Naive thymus-derived CD4-positive, alpha-beta T cell (primary cell): ENCODE measurements at regions not wholly inside any gene's neighbourhood (a gene's known extent, or its start where the extent isn't known, plus 50 kb on each side); places are given as distances from the start of the nearest gene placed in this dataset.

Experiments
- ATAC-seq: fragments of 150-1000 bp; cut with Tn5 transposase; 2 replicates; pipeline ENCODE4 v1.10.0; 2021; ENCODE audit warnings: mild to moderate bottlenecking, moderate library complexity
- CTCF ChIA-PET: fragments of 350-600 bp; sonication (Branson Sonifier 250); formaldehyde crosslinking; loops from one replicate; lab custom pipeline; 2021; ENCODE audit warnings: antibody characterized with exemption; lab: Charles Lee
- POLR2A ChIA-PET: fragments of 350-600 bp; sonication (Branson Sonifier 250); formaldehyde crosslinking; loops from one replicate; lab custom pipeline; 2021; ENCODE audit warnings: antibody characterized with exemption, inconsistent platforms; lab: Charles Lee
- DNase-seq, 9 donors: peaks; one replicate each; pipeline versions ENCODE4 v3.0.0 to v3.0.0-alpha.2; 2020 to 2022; ENCODE audit warnings: mixed read lengths in 1 of 9
- H3K27ac ChIP-seq: one replicate; pipeline ENCODE4 v1.7.0; 2013; ENCODE audit warnings: mild to moderate bottlenecking, low read depth, low read length, moderate library complexity
- H3K27me3 ChIP-seq, 2 donors: one replicate each; pipeline ENCODE4 v1.7.0; 2013; ENCODE audit warnings: low read length in 2 of 2, mild to moderate bottlenecking in 2 of 2, moderate library complexity in 2 of 2; ENCODE audit not compliant: control insufficient read depth in 2 of 2, insufficient read depth in 2 of 2
- H3K36me3 ChIP-seq, 3 experiments: 1 replicate in 2 of 3; 2 replicates in 1 of 3; pipeline ENCODE4 v1.7.0; 2013; ENCODE audit warnings: low read length in 3 of 3, mild to moderate bottlenecking in 3 of 3, moderate library complexity in 1 of 3; ENCODE audit not compliant: insufficient read depth in 3 of 3, control insufficient read depth in 2 of 3
- H3K4me1 ChIP-seq, 2 donors: one replicate each; pipeline ENCODE4 v1.7.0; 2013; ENCODE audit warnings: low read length in 2 of 2, mild to moderate bottlenecking in 2 of 2, moderate library complexity in 1 of 2; ENCODE audit not compliant: control insufficient read depth in 2 of 2, insufficient read depth in 2 of 2
- H3K4me3 ChIP-seq: 2 replicates; pipeline ENCODE4 v1.7.0; 2013; ENCODE audit warnings: mild to moderate bottlenecking, low read length
- H3K9me3 ChIP-seq, 3 experiments: 1 replicate in 2 of 3; 2 replicates in 1 of 3; pipeline ENCODE4 v1.7.0; 2013; ENCODE audit warnings: low read length in 3 of 3; ENCODE audit not compliant: control insufficient read depth in 2 of 3
- H3K27ac Mint-ChIP-seq, 9 donors: one replicate each; pipeline ENCODE4 v1.8.0; 2020 to 2022; ENCODE audit warnings: mixed read lengths in 9 of 9, mild to moderate bottlenecking in 8 of 9, moderate library complexity in 5 of 9, inconsistent platforms in 2 of 9
- H3K27me3 Mint-ChIP-seq, 5 donors: one replicate each; pipeline ENCODE4 v1.8.0; 2021 to 2022; ENCODE audit warnings: mixed read lengths in 5 of 5, mild to moderate bottlenecking in 1 of 5
- H3K36me3 Mint-ChIP-seq, 5 donors: one replicate each; pipeline ENCODE4 v1.8.0; 2020 to 2022; ENCODE audit warnings: mixed read lengths in 5 of 5, mild to moderate bottlenecking in 3 of 5, inconsistent platforms in 1 of 5
- H3K4me1 Mint-ChIP-seq, 7 donors: one replicate each; pipeline ENCODE4 v1.8.0; 2020 to 2022; ENCODE audit warnings: mixed read lengths in 7 of 7, mild to moderate bottlenecking in 3 of 7, inconsistent platforms in 1 of 7
- H3K4me3 Mint-ChIP-seq, 10 donors: one replicate each; pipeline ENCODE4 v1.8.0; 2020 to 2022; ENCODE audit warnings: mild to moderate bottlenecking in 10 of 10, mixed read lengths in 10 of 10, moderate library complexity in 6 of 10, inconsistent platforms in 2 of 10
- H3K9me3 Mint-ChIP-seq, 11 donors: one replicate each; pipeline ENCODE4 v1.8.0; 2020 to 2022; ENCODE audit warnings: mixed read lengths in 11 of 11, mild to moderate bottlenecking in 4 of 11, inconsistent platforms in 1 of 11, moderate library complexity in 1 of 11
- intact Hi-C, 2 donors: fragments of 100-400 bp; cut with micrococcal nuclease; formaldehyde crosslinking; loops; one replicate each; pipeline ENCODE4 v1.15.1; 2023

- Histone ChIP-seq H3K4me3 (no peak overlapping the region), H3K4me1 (no peaks in the 10 kb centered on the region), H3K9me3 (no peaks in the 10 kb centered on the region), H3K27ac (no peak overlapping the region), H3K27me3 (no peaks in the 10 kb centered on the region), H3K36me3 (no peaks in the 10 kb centered on the region)
- ATAC-seq (no peak), DNase-seq (no peak)
- intact Hi-C loops = no loop called here
- no peak overlapping the region for H3K27ac Mint-ChIP-seq
- CTCF ChIA-PET = no interaction called here
- no peaks in the 10 kb centered on the region for H3K36me3 Mint-ChIP-seq
- no peaks in the 10 kb centered on the region for H3K9me3 Mint-ChIP-seq
- H3K4me1 Mint-ChIP-seq = no peaks in the 10 kb centered on the region
- no peak overlapping the region for H3K4me3 Mint-ChIP-seq
- peaks cover 4 to 23% (median 11%) of the 10 kb centered on the region in 5 donors for H3K27me3 Mint-ChIP-seq
- POLR2A ChIA-PET = no interaction called here
Measured at GRCh38 chr1:87165177-87165576, 163.5 kb upstream of the LMO4 start.

- no peaks in the 10 kb centered on the region for H3K9me3 ChIP-seq
- ChIA-PET POLR2A (no interaction called here), CTCF (no interaction called here)
- no peaks in the 10 kb centered on the region for H3K4me1 ChIP-seq
- no peaks in the 10 kb centered on the region for H3K4me1 Mint-ChIP-seq
- H3K4me3 Mint-ChIP-seq = no peak overlapping the region
- intact Hi-C loops = no loop called here
- ATAC-seq = no peak
- H3K27me3 Mint-ChIP-seq = peaks cover 10 to 29% (median 12%) of the 10 kb centered on the region in 5 donors
- H3K27ac Mint-ChIP-seq = no peak overlapping the region
- no peak overlapping the region for H3K4me3 ChIP-seq
- DNase-seq = no peak
- H3K9me3 Mint-ChIP-seq = no peaks in the 10 kb centered on the region
- no peak overlapping the region for H3K27ac ChIP-seq
- H3K36me3 ChIP-seq = no peaks in the 10 kb centered on the region
- no peaks in the 10 kb centered on the region for H3K27me3 ChIP-seq
- H3K36me3 Mint-ChIP-seq = no peaks in the 10 kb centered on the region
Measured at GRCh38 chr1:87167157-87167789, 161.4 kb upstream of the LMO4 start.

- Histone ChIP-seq H3K4me1 (no peaks in the 10 kb centered on the region), H3K27me3 (no peaks in the 10 kb centered on the region), H3K36me3 (no peaks in the 10 kb centered on the region), H3K9me3 (no peaks in the 10 kb centered on the region), H3K27ac (no peak overlapping the region), H3K4me3 (no peak overlapping the region)
- H3K9me3 Mint-ChIP-seq = no peaks in the 10 kb centered on the region
- ATAC-seq (no peak), DNase-seq (no peak)
- H3K27ac Mint-ChIP-seq = no peak overlapping the region
- no peaks in the 10 kb centered on the region for H3K36me3 Mint-ChIP-seq
- intact Hi-C loops = no loop called here
- no peaks in the 10 kb centered on the region for H3K4me1 Mint-ChIP-seq
- POLR2A ChIA-PET = no interaction called here
- H3K27me3 Mint-ChIP-seq = peaks cover 10 to 25% (median 19%) of the 10 kb centered on the region in 5 donors
- no peak overlapping the region for H3K4me3 Mint-ChIP-seq
- CTCF ChIA-PET = no interaction called here
Measured at GRCh38 chr1:87167848-87168525, 160.7 kb upstream of the LMO4 start.

- DNase-seq = no peak
- no peaks in the 10 kb centered on the region for H3K9me3 ChIP-seq
- peaks cover 8 to 33% (median 24%) of the 10 kb centered on the region in 5 donors for H3K27me3 Mint-ChIP-seq
- no peak for ATAC-seq
- no peak overlapping the region for H3K27ac ChIP-seq
- no peaks in the 10 kb centered on the region for H3K4me1 ChIP-seq
- no peaks in the 10 kb centered on the region for H3K9me3 Mint-ChIP-seq
- no peaks in the 10 kb centered on the region for H3K36me3 ChIP-seq
- H3K27ac Mint-ChIP-seq = no peak overlapping the region
- H3K36me3 Mint-ChIP-seq = no peaks in the 10 kb centered on the region
- no peaks in the 10 kb centered on the region for H3K4me1 Mint-ChIP-seq
- H3K27me3 ChIP-seq = no peaks in the 10 kb centered on the region
- H3K4me3 Mint-ChIP-seq = no peak overlapping the region
- H3K4me3 ChIP-seq = no peak overlapping the region
- ChIA-PET CTCF (no interaction called here), POLR2A (no interaction called here)
- intact Hi-C loops = no loop called here
Measured at GRCh38 chr1:87169263-87169910, 159.3 kb upstream of the LMO4 start.

- no peaks in the 10 kb centered on the region for H3K4me1 Mint-ChIP-seq
- Histone ChIP-seq H3K9me3 (no peaks in the 10 kb centered on the region), H3K4me1 (no peaks in the 10 kb centered on the region), H3K4me3 (no peak overlapping the region), H3K27ac (no peak overlapping the region), H3K36me3 (no peaks in the 10 kb centered on the region), H3K27me3 (no peaks in the 10 kb centered on the region)
- peaks cover 14 to 34% (median 26%) of the 10 kb centered on the region in 5 donors for H3K27me3 Mint-ChIP-seq
- no peak overlapping the region for H3K27ac Mint-ChIP-seq
- no peak overlapping the region for H3K4me3 Mint-ChIP-seq
- CTCF ChIA-PET = no interaction called here
- DNase-seq (no peak), ATAC-seq (peak; percentile 54)
- intact Hi-C loops = no loop called here
- H3K36me3 Mint-ChIP-seq = no peaks in the 10 kb centered on the region
- H3K9me3 Mint-ChIP-seq = peaks cover 0 to under 1% (median 0%) of the 10 kb centered on the region in 11 donors
- POLR2A ChIA-PET = no interaction called here
Measured at GRCh38 chr1:87170157-87170556, 158.5 kb upstream of the LMO4 start.

GRCh38 chr1:87170931-87171598, 157.6 kb upstream of the LMO4 start:
- intact Hi-C loops = no loop called here
- Histone ChIP-seq H3K36me3 (no peaks in the 10 kb centered on the region), H3K9me3 (no peaks in the 10 kb centered on the region), H3K27ac (no peak overlapping the region), H3K4me1 (no peaks in the 10 kb centered on the region), H3K4me3 (no peak overlapping the region), H3K27me3 (no peaks in the 10 kb centered on the region)
- ChIA-PET CTCF (no interaction called here), POLR2A (no interaction called here)
- Mint-ChIP-seq H3K9me3 (peaks cover 0 to 2% (median 0%) of the 10 kb centered on the region in 11 donors), H3K27me3 (peaks cover 16 to 31% (median 28%) of the 10 kb centered on the region in 5 donors), H3K36me3 (no peaks in the 10 kb centered on the region), H3K4me3 (no peak overlapping the region), H3K4me1 (no peaks in the 10 kb centered on the region), H3K27ac (no peak overlapping the region)
- ATAC-seq (no peak), DNase-seq (no peak)
